Thoracic aorta (tissue), 2 donors: ENCODE measurements at regions not wholly inside any gene's neighbourhood (a gene's known extent, or its start where the extent isn't known, plus 50 kb on each side); places are given as distances from the start of the nearest gene placed in this dataset.

Experiments
- ATAC-seq: fragments of 150-250 bp; one replicate; pipeline ENCODE4 v1.8.0; 2017; ENCODE audit warnings: low read depth; ENCODE audit not compliant: insufficient number of reproducible peaks, low FRiP score
- DNase-seq: peaks from one replicate; pipeline ENCODE4 v3.0.0-alpha.2; 2020; ENCODE audit warnings: low spot score
- H3K27ac ChIP-seq, 2 donors: fragments of 200-600 bp; sonication (generic); 1 replicate in 1 of 2; 2 replicates in 1 of 2; pipeline ENCODE4 v1.5.1; 2016; ENCODE audit warnings: mild to moderate bottlenecking in 2 of 2, moderate library complexity in 2 of 2
- H3K27me3 ChIP-seq: fragments of 200-600 bp; sonication (generic); replicated peaks from 2 replicates; pipeline ENCODE4 v1.6.0; 2016; ENCODE audit warnings: mild to moderate bottlenecking; ENCODE audit not compliant: insufficient read depth
- H3K36me3 ChIP-seq: fragments of 200-600 bp; sonication (generic); one replicate; pipeline ENCODE4 v1.5.1; 2016
- H3K4me1 ChIP-seq, 2 donors: fragments of 200-600 bp; sonication (generic); 1 replicate in 1 of 2; 2 replicates in 1 of 2; pipeline versions ENCODE4 v1.5.1 to v1.6.0; 2016; ENCODE audit warnings: low read depth in 2 of 2, mild to moderate bottlenecking in 1 of 2; ENCODE audit not compliant: control insufficient read depth in 1 of 2
- H3K4me3 ChIP-seq: fragments of 200-600 bp; sonication (generic); 2 replicates; pipeline ENCODE4 v1.5.1; 2016; ENCODE audit warnings: mild to moderate bottlenecking
- H3K9me3 ChIP-seq: fragments of 200-600 bp; sonication (generic); 2 replicates; pipeline ENCODE4 v1.5.1; 2016
- CTCF ChIP-seq: fragments of 200-600 bp; sonication (generic); IDR thresholded peaks from one replicate; pipeline ENCODE4 v1.5.1; 2019; ENCODE audit warnings: antibody characterized with exemption

DNA sequence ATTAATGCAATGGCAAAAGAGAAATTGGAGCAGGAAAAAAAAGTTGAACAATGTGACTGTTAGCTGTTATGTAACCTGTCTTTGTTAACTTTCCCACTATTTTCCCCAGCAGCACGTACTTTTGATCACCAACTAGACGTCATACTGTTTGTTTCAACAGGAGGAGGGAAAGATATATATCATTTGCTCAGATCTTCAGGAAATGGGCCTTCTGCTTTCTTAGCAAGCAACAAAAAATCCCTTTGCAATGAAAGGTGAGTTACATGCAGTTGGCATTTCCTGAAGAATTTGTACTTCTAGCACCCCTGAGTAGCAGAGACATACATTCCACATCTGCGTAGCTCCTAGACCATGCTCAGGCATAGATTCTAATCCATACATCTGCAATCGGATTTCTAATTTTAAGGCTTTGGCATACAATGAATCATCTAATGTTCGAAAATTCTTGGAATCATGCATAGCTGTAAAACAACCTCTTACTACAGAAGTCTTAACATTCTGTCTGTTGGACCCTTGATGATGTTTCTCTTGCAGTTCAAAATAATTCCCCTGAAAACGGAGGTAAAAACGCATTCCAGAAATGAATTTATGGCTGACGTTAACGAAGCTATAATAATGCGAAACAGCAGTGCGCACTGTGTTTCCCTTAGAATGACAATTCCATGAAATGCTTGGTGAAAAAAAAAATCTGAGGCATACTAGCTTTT, 286.9 kb upstream of the MGMT start:
- ATAC-seq = no peak
- no peak for DNase-seq
- no peak for TF ChIP-seq CTCF

GRCh38 chr10:129184196-129184595, 282.8 kb upstream of the MGMT start:
- H3K36me3 ChIP-seq = no peaks in the 10 kb centered on the region
- H3K9me3 ChIP-seq = no peaks in the 10 kb centered on the region
- no peak for TF ChIP-seq CTCF
- peaks cover 4% of the 10 kb centered on the region for H3K27me3 ChIP-seq
- H3K4me1 ChIP-seq = no peaks in the 10 kb centered on the region
- DNase-seq (no peak), ATAC-seq (no peak)
- H3K4me3 ChIP-seq = no peak overlapping the region
- no peak overlapping the region for H3K27ac ChIP-seq

More for the DNA sequence above, 286.9 kb upstream of the MGMT start:
- Histone ChIP-seq H3K36me3 (no peaks in the 10 kb centered on the region), H3K27ac (no peak overlapping the region), H3K4me3 (no peak overlapping the region), H3K9me3 (no peaks in the 10 kb centered on the region), H3K27me3 (no peaks in the 10 kb centered on the region), H3K4me1 (no peaks in the 10 kb centered on the region)

- Histone ChIP-seq H3K36me3 (no peaks in the 10 kb centered on the region), H3K27me3 (peaks cover 4% of the 10 kb centered on the region), H3K9me3 (no peaks in the 10 kb centered on the region), H3K27ac (no peak overlapping the region), H3K4me3 (no peak overlapping the region), H3K4me1 (no peaks in the 10 kb centered on the region)
- no peak for TF ChIP-seq CTCF
- no peak for ATAC-seq
- no peak for DNase-seq
These were observed 279.7 kb upstream of the MGMT start for GRCh38 chr10:129187331-129187730.

DNA sequence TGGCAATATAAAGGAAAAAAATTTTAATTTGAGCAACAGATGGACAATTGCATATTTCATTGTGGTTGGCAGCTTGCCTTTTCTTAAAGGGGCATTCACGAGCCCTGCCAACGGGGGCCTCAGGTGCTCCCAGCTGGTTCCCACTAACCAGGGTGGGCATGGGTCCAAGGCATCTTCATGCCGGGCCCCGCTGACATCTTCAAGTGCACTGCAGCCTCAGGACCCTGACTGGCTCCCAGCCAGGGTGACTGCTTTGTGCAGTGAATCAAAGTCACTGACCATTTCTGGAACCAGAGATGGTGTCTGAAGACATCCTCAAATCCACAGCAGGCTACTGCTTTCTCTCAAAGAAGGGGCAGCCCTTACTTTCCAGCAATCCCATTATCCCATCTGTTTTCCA, 275.2 kb upstream of the MGMT start:
- no peaks in the 10 kb centered on the region for H3K4me1 ChIP-seq
- H3K27me3 ChIP-seq = peaks cover 4% of the 10 kb centered on the region
- no peaks in the 10 kb centered on the region for H3K9me3 ChIP-seq
- ATAC-seq = no peak
- no peak overlapping the region for H3K4me3 ChIP-seq
- H3K36me3 ChIP-seq = no peaks in the 10 kb centered on the region
- no peak for TF ChIP-seq CTCF
- DNase-seq = no peak
- no peak overlapping the region for H3K27ac ChIP-seq

DNA sequence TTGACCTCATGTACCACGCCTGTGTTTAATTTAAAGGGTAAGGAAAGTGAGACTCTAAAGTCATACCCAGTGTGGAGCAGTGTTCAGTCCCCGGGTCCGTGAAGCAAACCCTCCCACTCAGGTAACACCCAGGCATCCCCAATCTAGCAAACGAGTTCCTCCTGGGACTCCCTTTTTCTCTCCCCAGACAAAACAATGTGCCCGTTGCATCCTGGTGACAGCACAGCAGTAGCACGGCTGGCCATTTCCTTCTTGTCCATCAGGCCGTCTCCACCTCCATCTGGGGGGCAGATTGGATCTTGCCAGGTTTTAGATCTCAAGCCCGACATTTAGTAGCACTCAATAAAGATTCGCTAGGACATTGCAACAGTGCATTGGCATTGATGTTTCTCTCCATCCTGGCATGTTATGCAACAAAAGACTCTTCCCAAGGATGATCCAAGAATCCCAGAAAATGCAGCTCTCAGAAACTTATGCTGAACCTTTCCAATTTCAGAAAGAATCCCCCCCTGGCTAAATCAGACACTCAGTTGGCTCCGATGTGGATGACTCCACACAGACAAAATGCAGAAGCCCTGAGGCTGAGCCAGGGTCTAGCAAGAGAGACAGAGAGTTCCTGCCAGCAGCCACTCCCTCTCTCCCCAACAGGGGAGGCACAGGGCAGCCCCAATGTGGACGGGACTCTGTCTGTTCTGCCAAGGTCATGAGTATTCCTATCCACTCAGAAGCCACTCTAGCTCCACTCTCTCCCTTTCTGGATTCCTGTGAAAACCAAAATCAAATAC, 274.5 kb upstream of the MGMT start:
- TF ChIP-seq CTCF = no peak
- H3K4me1 ChIP-seq = no peaks in the 10 kb centered on the region
- DNase-seq (no peak), ATAC-seq (no peak)
- H3K27me3 ChIP-seq = peaks cover 4% of the 10 kb centered on the region
- no peak overlapping the region for H3K27ac ChIP-seq
- no peaks in the 10 kb centered on the region for H3K36me3 ChIP-seq
- H3K9me3 ChIP-seq = no peaks in the 10 kb centered on the region
- no peak overlapping the region for H3K4me3 ChIP-seq
